HCT116 (cell line): ENCODE measurements at regions not wholly inside any gene's neighbourhood (a gene's known extent, or its start where the extent isn't known, plus 50 kb on each side); places are given as distances from the start of the nearest gene placed in this dataset.

Source experiments
- EGR1 ChIP-seq: IDR thresholded peaks from 2 replicates; pipeline ENCODE4 v1.6.1; 2012; ENCODE audit warnings: low read depth
- POLR2A ChIP-seq: IDR thresholded peaks from 2 replicates; pipeline ENCODE4 v1.7.0; 2011; ENCODE audit warnings: borderline replicate concordance; ENCODE audit not compliant: insufficient read depth, insufficient read length; ENCODE audit errors: extremely low read depth
- POLR2AphosphoS5 ChIP-seq: IDR thresholded peaks from 2 replicates; pipeline ENCODE4 v1.6.1; 2011; ENCODE audit warnings: mild to moderate bottlenecking, low read depth, low read length, moderate library complexity
- RAD21 ChIP-seq: IDR thresholded peaks from 2 replicates; pipeline ENCODE4 v1.6.1; 2012; ENCODE audit warnings: low read depth, mild to moderate bottlenecking
- REST ChIP-seq: IDR thresholded peaks from 2 replicates; pipeline ENCODE4 v1.6.1; 2012; ENCODE audit warnings: low read depth
- SIN3A ChIP-seq: IDR thresholded peaks from 2 replicates; pipeline ENCODE4 v1.6.1; 2012; ENCODE audit warnings: low read depth
- TCF7L2 ChIP-seq: IDR thresholded peaks from 2 replicates; pipeline ENCODE4 v1.7.0; 2011; ENCODE audit warnings: borderline replicate concordance, inconsistent platforms; ENCODE audit not compliant: insufficient read depth, insufficient read length; ENCODE audit errors: extremely low read depth
- ZBTB33 ChIP-seq: IDR thresholded peaks from 2 replicates; pipeline ENCODE4 v1.6.1; 2011; ENCODE audit warnings: mild to moderate bottlenecking, low read length, moderate library complexity; ENCODE audit not compliant: insufficient replicate concordance; ENCODE audit errors: extremely low read depth
- TF ChIP-seq, protein P1 (sequence below), 3 experiments: fragments of 200-600 bp in 1 of 3; sonication (generic) in 1 of 3; IDR thresholded peaks in 2 of 3; conservative IDR thresholded peaks in 1 of 3; 2 replicates each; pipeline ENCODE4 v1.5.1; 2012 to 2017; ENCODE audit warnings: low read depth in 2 of 3, low read length in 2 of 3, antibody characterized with exemption in 1 of 3, borderline replicate concordance in 1 of 3, control low read depth in 1 of 3, mild to moderate bottlenecking in 1 of 3, mixed read lengths in 1 of 3, mixed run types in 1 of 3, moderate library complexity in 1 of 3; ENCODE audit not compliant: insufficient read depth in 1 of 3

DNA sequence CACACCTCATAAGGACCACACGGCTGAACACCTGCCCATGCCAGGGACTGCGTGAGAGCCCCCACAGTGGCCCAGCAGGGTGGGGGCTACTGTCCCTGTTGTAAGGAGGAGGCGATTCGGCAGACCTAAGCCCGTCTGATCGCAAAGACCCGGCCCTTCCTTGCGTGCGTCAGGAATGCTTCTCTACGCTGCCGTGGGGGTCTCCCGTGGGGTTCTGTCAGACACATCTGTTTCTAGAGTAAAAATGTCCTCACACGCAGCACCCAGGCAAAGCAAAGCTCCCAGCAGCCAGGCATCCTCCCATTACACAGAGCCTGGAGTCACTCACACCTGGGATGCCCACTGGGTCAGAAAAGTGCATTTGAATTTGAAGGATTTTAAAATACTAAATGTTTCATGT is 147.7 kb upstream of the SOX1 start:
- TF ChIP-seq, protein P1, sequence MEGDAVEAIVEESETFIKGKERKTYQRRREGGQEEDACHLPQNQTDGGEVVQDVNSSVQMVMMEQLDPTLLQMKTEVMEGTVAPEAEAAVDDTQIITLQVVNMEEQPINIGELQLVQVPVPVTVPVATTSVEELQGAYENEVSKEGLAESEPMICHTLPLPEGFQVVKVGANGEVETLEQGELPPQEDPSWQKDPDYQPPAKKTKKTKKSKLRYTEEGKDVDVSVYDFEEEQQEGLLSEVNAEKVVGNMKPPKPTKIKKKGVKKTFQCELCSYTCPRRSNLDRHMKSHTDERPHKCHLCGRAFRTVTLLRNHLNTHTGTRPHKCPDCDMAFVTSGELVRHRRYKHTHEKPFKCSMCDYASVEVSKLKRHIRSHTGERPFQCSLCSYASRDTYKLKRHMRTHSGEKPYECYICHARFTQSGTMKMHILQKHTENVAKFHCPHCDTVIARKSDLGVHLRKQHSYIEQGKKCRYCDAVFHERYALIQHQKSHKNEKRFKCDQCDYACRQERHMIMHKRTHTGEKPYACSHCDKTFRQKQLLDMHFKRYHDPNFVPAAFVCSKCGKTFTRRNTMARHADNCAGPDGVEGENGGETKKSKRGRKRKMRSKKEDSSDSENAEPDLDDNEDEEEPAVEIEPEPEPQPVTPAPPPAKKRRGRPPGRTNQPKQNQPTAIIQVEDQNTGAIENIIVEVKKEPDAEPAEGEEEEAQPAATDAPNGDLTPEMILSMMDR (IDR thresholded peaks at IDR 0.05 in 2 of 3, conservative IDR thresholded peaks at IDR 0.05 in 1 of 3; ENCODE audit: borderline replicate concordance in 1 of 3, insufficient read depth in 1 of 3, low read depth in 2 of 3, low read length in 2 of 3) = no peak
- TF ChIP-seq ZBTB33 = no peak
- no peak for TF ChIP-seq RAD21
- no peak for TF ChIP-seq REST
- TF ChIP-seq POLR2A = no peak
- TF ChIP-seq TCF7L2 = no peak
- no peak for TF ChIP-seq POLR2AphosphoS5
- TF ChIP-seq EGR1 = no peak
- no peak for TF ChIP-seq SIN3A
